ENCODE measurements at regions not wholly inside any gene's neighbourhood (a gene's known extent, or its start where the extent isn't known, plus 50 kb on each side); places are given as distances from the start of the nearest gene placed in this dataset.

DNA sequence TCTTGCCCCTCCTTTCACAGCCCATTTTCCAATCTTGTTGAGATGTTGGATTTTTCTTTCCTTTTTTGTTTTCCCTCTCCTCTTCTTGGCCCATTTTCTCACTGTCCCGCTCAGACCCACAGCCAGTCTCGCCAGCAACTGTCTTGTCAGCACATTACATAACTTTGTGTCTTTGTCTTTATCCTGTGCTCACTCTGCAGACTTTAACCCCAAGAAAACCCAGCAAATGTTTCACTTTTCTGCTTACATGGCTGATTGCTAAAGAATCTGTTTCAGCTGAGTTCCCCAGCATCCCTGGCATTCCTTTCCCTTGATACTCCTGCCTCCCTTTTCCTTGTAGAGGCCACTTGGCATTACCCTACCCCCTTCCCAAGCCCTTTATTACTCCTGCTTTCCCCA is 74.6 kb downstream of the ZNF648 start:
- TF ChIP-seq POLR2AphosphoS5 (IDR thresholded peaks at IDR 0.05) (no peak), POLR2A (IDR thresholded peaks at IDR 0.05) (no peak)
